ENCODE measurements at regions not wholly inside any gene's neighbourhood (a gene's known extent, or its start where the extent isn't known, plus 50 kb on each side); places are given as distances from the start of the nearest gene placed in this dataset.

DNA sequence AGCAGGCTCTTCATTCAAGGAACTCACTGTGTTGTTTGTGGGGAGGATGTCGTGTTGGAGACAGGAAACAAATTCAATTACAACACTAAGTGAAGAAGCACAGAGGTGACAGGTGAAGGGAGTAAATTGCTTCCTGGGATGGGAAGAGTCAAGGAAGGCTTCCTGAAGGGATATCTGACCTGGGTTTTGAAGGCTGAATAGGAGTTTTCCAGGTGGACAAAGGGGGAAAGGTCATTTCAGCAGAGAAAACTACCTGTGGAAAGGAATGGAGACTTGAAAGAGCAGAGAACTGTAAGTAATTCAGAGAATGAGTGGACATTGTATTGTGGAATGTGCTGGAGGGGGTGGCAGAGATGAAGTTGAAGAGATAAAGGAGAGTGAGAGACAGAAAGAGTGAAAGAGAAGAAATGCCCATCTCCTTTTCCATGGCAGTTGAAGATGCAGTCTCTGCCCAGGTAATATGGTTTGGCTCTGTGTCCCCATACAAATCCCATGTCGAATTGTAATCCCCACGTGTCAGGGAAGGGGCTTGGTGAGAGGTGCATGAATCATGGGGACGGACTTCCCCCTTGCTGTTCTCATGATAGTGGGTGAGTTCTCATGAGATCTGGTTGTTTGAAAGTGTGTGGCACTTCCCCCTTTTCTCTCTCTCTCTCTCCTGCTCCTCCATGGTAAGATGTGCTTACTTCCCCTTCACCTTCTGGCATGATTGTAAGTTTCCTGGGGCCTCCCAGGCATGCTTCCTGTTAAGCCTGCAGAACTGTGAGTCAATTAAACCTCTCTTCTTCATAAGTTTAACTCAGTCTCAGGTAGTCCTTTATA lies 205.7 kb upstream of the BCOR start:
- DNase-seq = no peak

GRCh38 chrX:40300286-40300890 lies 202.6 kb upstream of the BCOR start:
- no peak for DNase-seq

DNA sequence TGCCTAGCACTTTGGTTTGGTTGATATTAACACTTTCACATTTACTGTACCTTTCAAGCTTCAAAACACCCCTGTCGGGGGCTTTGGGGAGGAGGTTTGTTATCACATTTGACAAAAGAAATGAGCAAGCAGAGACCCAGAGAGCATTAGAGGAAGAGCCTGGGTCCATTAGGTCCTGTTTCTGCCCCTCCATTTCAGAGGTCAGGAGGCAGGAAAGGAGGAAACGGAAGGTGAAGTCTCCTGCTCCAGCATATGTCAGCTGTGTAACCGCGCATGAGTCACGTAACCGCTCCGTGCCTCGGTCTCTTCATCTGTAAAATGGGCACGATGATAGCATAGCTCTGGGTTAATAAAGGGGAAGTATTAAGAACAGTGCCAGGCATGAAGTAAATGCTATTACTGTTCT lies 201.9 kb upstream of the BCOR start:
- DNase-seq = no peak

DNA sequence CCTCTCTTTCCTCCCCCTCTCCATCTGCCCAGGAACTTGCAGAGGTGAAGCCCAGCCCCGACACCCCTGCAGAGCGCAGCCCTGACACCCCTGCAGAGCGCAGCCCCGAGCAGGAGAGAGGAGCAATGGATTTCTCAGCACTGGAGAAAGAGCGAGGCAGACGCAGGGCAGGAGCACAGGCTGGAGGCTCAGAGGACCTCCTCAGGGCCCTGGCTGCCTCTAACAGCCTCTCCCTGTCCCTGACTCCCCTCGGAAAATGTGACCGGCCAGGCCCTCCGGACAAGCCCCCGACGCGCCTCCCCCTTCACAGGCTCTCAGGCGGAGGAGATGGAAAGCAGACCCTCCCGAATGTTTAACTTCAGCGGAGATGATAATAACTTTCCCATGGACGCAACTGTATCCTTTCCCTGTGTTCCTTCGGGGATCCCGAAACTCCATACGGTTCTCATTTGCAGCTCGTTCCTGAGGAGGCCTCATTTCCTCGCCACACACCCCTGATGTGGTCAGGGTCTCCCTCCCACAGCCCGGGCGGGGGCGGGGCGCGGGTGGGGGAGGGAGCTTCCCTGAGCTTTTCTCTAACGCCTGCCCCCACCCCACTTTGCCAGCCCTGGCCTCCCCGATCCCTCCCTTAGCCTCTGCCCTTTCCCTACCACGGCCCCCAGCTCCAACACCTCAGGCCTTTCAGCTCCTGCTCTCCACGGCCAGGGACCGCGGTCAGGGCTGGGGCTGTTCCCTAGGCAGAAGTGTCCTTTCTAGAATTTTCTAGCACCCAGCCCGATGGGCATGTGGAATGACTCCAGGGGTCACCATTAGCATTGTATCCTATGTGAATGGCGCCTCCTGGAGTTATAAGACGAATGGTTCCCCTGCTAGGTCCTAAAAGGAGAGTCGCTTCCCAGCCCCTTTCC lies 201.1 kb upstream of the BCOR start:
- DNase-seq = no peak

DNA sequence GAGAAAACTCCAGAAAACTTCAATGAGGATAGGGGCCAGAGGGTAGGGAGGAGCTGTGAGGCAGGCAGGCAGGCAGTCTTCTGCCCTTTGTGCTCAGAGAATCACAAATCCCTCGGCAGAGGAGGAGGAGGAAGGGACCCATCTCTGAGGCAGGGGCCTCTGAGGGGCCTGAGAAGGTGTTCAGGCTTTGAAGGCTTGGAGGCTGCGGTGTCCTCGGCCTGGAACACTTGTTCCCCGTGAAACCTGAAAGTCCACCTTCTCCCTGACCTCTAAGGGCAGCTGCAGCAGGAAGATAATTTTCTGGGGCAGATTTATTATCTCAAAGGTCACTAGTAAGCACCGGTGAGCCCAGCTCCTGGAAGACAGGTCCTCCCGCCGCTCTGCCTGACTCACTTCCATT lies 200.3 kb upstream of the BCOR start:
- no peak for DNase-seq

GRCh38 chrX:40291553-40291952 lies 193.8 kb upstream of the BCOR start:
- DNase-seq = no peak

- no peak for DNase-seq
Measured at GRCh38 chrX:40290517-40290916, 192.8 kb upstream of the BCOR start.

DNA sequence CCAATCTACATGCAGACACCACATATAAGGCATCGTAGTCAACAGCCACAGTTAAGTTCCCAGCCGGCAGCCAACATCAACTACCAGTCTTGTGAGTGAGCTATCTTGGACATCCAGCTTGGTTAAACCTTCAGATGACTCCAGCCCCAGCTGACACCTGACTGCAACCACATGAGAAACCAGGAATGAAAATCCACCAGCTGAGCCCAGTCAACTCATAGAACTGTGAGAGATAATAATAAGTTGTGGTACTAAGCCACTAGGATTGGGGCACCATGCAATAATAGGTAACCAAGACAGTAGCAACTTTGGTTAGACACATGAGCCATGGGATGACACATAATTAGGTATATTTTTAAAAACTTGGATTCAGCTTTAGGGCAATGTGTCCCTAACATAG lies 188.1 kb upstream of the BCOR start:
- no peak for DNase-seq

GRCh38 chrX:40284852-40285251 lies 187.1 kb upstream of the BCOR start:
- no peak for DNase-seq

DNA sequence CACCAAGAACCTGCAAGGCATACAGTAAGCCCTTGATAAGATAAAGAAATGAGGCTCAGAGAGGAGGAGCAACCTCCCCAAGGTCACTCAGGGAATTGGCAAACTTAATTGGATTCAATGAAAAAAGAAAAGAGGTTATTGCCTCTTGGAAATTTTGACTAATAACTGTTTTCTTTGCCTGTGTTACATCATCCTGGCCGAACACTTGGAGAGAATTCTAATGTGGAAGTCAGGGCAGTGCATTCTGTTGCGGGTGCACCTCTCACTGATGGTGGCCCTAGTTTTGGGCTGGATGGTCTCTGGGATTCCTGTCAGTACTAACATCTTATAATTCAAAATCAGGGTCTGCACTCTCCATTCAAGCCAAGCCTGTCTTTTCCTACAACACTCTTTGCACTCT lies 186.2 kb upstream of the BCOR start:
- DNase-seq = no peak

GRCh38 chrX:40282946-40283660 lies 185.3 kb upstream of the BCOR start:
- DNase-seq = no peak

GRCh38 chrX:40282348-40282747 lies 184.6 kb upstream of the BCOR start:
- no peak for DNase-seq

DNA sequence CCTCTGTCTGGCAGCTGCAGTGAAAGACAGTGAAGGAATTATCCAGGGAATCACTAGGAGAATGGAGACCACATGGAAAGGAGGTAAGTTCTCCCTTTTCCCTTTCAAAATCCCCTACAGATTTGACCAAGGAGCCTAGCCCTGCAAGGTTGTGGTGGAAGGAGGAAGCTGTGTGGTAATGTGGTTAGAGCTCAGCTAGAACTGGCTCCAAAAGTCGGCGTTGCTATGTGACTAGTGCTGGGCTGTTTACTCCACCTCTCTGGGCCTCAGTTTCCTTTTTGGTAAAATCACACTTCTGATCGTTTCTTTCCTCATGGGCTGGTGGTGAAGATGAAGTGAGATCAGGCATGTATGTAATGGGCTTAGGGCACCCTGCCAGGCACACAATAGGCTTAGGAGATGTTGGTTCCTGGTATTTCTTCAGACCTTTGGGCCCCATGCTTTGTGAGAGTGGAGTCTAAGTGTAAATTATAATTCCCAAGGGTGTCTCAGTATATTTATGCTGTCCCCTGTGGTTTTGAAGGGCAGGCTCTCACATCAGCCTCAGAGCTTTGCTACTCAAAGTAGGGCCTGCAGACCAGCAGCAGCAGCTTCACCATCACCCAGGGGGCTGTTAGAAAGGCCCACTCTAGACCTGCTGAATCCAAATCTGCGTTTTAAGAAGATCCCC lies 183.7 kb upstream of the BCOR start:
- no peak for DNase-seq

- no peak for DNase-seq
Measured at GRCh38 chrX:40279762-40280161, 182.0 kb upstream of the BCOR start.

- DNase-seq = no peak
Measured at GRCh38 chrX:40279091-40279430, 181.3 kb upstream of the BCOR start.

DNA sequence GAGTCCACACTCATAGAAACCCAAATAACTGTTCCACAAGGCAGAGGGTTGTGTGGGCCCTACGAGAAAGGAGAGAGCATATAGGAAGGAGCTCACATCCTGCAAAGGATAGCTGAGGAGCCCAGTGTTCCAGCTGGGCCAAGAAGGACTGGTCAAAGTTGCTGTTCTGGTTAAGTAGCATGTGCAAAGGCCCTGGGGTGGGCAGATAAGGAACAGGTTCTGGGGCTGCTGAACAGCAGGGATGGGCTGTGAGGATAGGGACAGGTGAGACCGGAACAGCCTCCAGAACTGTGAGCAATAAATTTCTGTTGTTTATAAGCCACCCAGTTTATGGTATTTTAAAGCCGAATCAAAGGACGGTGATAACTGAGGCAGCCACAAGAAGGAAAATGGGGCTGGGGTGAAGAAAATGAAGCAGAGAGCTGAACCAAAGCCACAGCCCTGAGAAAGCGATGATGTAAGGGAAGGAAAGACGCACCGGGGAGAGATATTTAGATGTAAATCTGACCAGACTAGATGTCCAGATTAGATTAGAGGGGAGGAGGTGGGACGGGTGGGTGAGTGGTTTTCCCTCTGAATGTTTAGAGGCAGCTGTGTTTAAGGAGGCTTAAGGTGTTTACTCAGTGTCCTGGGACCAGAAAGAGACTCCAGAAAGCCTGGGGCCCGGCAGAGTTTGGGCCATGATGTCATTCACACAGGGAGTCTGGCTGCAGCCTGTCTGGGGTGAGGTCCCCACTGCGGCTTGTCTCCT lies 180.8 kb upstream of the BCOR start:
- DNase-seq = no peak

DNA sequence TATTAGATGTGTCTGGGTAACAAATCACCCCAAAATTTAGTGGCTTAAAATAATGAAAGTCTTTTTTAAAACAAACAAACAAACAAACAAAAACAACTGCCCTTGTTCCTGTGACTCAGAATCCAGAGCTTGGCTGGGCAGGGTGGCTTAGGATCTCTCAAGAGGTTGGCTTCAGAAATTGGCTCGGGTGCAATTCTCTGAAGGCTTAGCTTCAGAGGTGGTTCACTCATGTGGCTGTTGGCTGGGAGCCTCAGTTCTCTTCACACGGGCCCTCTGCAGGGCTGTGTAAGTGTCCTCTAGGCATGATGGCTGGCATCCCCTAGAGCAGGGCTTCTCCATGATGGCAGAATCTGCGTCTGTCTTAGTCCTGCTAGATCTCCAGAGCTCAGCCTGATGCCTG lies 179.9 kb upstream of the BCOR start:
- no peak for DNase-seq

DNA sequence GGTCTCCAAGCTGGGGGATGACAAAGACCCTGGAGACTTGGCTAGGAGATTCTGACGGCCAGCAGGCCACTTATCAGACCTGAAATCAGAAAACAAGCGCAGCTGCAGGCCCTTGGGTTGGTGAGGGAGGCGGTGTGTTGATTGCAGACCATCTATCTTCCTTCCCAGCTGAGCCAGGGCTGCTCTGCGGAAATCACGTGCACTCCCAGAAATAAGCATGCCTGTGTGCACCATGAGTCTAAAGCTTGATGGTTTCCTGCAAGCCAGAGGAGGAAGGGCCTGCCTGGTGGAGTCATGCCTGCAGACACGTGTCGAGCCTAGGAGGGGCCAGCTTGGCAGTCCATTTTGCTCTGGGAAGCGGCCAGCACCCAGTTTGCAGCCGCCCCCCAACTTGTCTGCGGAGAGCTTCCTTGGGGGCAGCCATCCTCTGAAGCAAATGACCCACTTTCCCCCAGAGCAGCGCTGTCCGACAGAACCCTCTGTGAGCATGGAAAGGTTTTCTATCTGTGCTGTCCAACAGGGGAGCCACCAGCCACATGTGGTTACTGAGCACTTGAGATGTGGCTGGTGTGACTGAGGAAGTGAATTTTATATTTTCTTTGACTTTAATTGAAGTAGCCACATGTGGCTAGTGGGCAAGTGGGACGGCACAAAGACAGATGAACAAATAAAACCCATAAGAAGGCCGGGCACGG lies 175.7 kb upstream of the BCOR start:
- DNase-seq = no peak

- no peak for DNase-seq
Measured at GRCh38 chrX:40272776-40273175, 175.0 kb upstream of the BCOR start.

GRCh38 chrX:40272141-40272540 lies 174.4 kb upstream of the BCOR start:
- DNase-seq = no peak

DNA sequence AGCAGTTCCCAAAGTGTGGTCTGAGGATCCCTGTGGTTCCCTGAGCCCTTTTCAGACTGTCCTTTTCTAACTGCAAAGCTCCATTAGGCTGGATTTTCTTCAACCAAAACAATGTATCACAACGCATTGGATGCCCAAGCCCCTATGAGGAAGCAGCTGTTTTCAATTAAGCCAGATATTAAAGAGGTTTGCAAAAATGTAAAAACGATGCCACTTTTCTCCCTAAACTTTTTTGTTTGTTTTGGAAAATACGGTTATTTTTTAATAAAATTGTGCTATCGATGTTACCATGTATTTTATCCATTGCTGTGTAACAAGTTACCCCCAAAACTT lies 170.4 kb upstream of the BCOR start:
- no peak for DNase-seq
